GM23338 (cell line): ENCODE measurements at regions not wholly inside any gene's neighbourhood (a gene's known extent, or its start where the extent isn't known, plus 50 kb on each side); places are given as distances from the start of the nearest gene placed in this dataset.

Experiments used
- ATAC-seq: fragments of 200-7000 bp; cut with Tn5 transposase; 3 replicates; pipeline ENCODE4 v1.9.1; 2020
- DNase-seq: peaks from one replicate; pipeline ENCODE4 v3.0.0-alpha.2; 2015; ENCODE audit warnings: low spot score
- H2AFZ ChIP-seq: fragments of 200-600 bp; sonication (generic); 2 replicates; pipeline ENCODE4 v1.8.0; 2016; ENCODE audit warnings: antibody characterized with exemption, mild to moderate bottlenecking, moderate library complexity
- H3F3A ChIP-seq: fragments of 200-600 bp; sonication (generic); replicated peaks from 2 replicates; pipeline ENCODE4 v1.8.0; 2017; ENCODE audit warnings: antibody characterized with exemption, mixed run types, low read depth
- H3K27ac ChIP-seq: fragments of 200-600 bp; sonication (generic); 2 replicates; pipeline ENCODE4 v1.6.1; 2016; ENCODE audit warnings: low read depth
- H3K27me3 ChIP-seq: fragments of 200-600 bp; sonication (generic); 2 replicates; pipeline ENCODE4 v1.8.0; 2016; ENCODE audit warnings: mild to moderate bottlenecking, mixed run types, moderate library complexity; ENCODE audit not compliant: insufficient read depth
- H3K36me3 ChIP-seq: fragments of 200-600 bp; sonication (generic); 2 replicates; pipeline ENCODE4 v1.8.0; 2016; ENCODE audit warnings: mild to moderate bottlenecking; ENCODE audit not compliant: insufficient read depth
- H3K4me1 ChIP-seq: fragments of 200-600 bp; sonication (generic); 2 replicates; pipeline ENCODE4 v1.8.0; 2016; ENCODE audit warnings: mild to moderate bottlenecking, moderate library complexity; ENCODE audit not compliant: insufficient read depth
- H3K4me2 ChIP-seq: fragments of 200-600 bp; sonication (generic); 2 replicates; pipeline ENCODE4 v1.7.1; 2017; ENCODE audit warnings: mixed run types
- H3K4me3 ChIP-seq: fragments of 200-600 bp; sonication (generic); 2 replicates; pipeline ENCODE4 v1.6.1; 2016; ENCODE audit warnings: mixed run types
- H3K79me2 ChIP-seq: fragments of 200-600 bp; sonication (generic); replicated peaks from 2 replicates; pipeline ENCODE4 v1.8.0; 2017; ENCODE audit warnings: mild to moderate bottlenecking; ENCODE audit not compliant: insufficient read depth
- H3K9me2 ChIP-seq: fragments of 200-600 bp; sonication (generic); 2 replicates; pipeline ENCODE4 v1.8.0; 2017; ENCODE audit not compliant: insufficient read depth
- H4K20me1 ChIP-seq: fragments of 200-600 bp; sonication (generic); replicated peaks from 2 replicates; pipeline ENCODE4 v1.8.0; 2017; ENCODE audit warnings: mild to moderate bottlenecking; ENCODE audit not compliant: insufficient read depth
- H3K27ac Mint-ChIP-seq: 2 replicates; pipeline ENCODE4 v1.8.0; 2020; ENCODE audit warnings: inconsistent platforms, mild to moderate bottlenecking, moderate library complexity, mixed read lengths
- H3K27me3 Mint-ChIP-seq: 3 replicates; pipeline ENCODE4 v1.8.0; 2022; ENCODE audit warnings: low read depth, mild to moderate bottlenecking, moderate library complexity, mixed read lengths, inconsistent platforms; ENCODE audit not compliant: insufficient read depth, poor library complexity
- H3K36me3 Mint-ChIP-seq: 3 replicates; pipeline ENCODE4 v1.8.0; 2021; ENCODE audit warnings: low read depth, mild to moderate bottlenecking, inconsistent platforms, moderate library complexity, mixed read lengths
- H3K4me1 Mint-ChIP-seq: 3 replicates; pipeline ENCODE4 v1.8.0; 2020; ENCODE audit warnings: mild to moderate bottlenecking, inconsistent platforms, mixed read lengths
- H3K4me3 Mint-ChIP-seq: 3 replicates; pipeline ENCODE4 v1.8.0; 2021; ENCODE audit warnings: moderate library complexity, mild to moderate bottlenecking, inconsistent platforms, mixed read lengths
- H3K9me3 Mint-ChIP-seq: 3 replicates; pipeline ENCODE4 v1.8.0; 2020; ENCODE audit warnings: moderate library complexity, mild to moderate bottlenecking, inconsistent platforms, mixed read lengths
- CREB1 ChIP-seq: fragments of 250-450 bp; sonication (Bioruptor Pico); IDR thresholded peaks from 2 replicates; pipeline ENCODE4 v1.5.0; 2020; ENCODE audit warnings: low read depth, mild to moderate bottlenecking, moderate library complexity
- CTCF ChIP-seq, 2 experiments: fragments of 200-600 bp in 1 of 2; sonication (generic) in 1 of 2; conservative IDR thresholded peaks; 2 replicates each; pipeline versions ENCODE4 v1.5.1 to v1.6.1; 2016 to 2017; ENCODE audit warnings: antibody characterized with exemption in 2 of 2, low read depth in 2 of 2, mild to moderate bottlenecking in 2 of 2, moderate library complexity in 1 of 2
- ETS1 ChIP-seq: IDR thresholded peaks from 2 replicates; pipeline ENCODE4 v1.6.1; 2016; ENCODE audit warnings: antibody characterized with exemption
- EZH2 ChIP-seq: fragments of 200-600 bp; sonication (generic); IDR thresholded peaks from one replicate; pipeline ENCODE4 v1.8.0; 2017; ENCODE audit warnings: antibody characterized with exemption, mild to moderate bottlenecking, low read depth; ENCODE audit not compliant: unreplicated experiment
- EZH2phosphoT487 ChIP-seq: fragments of 200-600 bp; sonication (generic); IDR thresholded peaks from one replicate; pipeline ENCODE4 v1.8.1; 2018; ENCODE audit warnings: antibody characterized with exemption; ENCODE audit not compliant: unreplicated experiment
- JUNB ChIP-seq: IDR thresholded peaks from one replicate; pipeline ENCODE4 v1.6.1; 2016; ENCODE audit warnings: antibody characterized with exemption; ENCODE audit not compliant: unreplicated experiment
- NANOG ChIP-seq: IDR thresholded peaks from 2 replicates; pipeline ENCODE4 v1.6.1; 2016; ENCODE audit warnings: antibody characterized with exemption, borderline replicate concordance
- POLR2AphosphoS5 ChIP-seq: IDR thresholded peaks from 2 replicates; pipeline ENCODE4 v1.6.1; 2016; ENCODE audit warnings: antibody characterized with exemption, low read depth
- REST ChIP-seq: IDR thresholded peaks from one replicate; pipeline ENCODE4 v1.6.1; 2018; ENCODE audit warnings: antibody characterized with exemption; ENCODE audit not compliant: unreplicated experiment
- STAT1 ChIP-seq: IDR thresholded peaks from one replicate; pipeline ENCODE4 v1.6.1; 2016; ENCODE audit warnings: antibody characterized with exemption; ENCODE audit not compliant: unreplicated experiment
- ZNF114 ChIP-seq: fragments of 250-450 bp; sonication (Bioruptor Pico); IDR thresholded peaks from 2 replicates; pipeline ENCODE4 v1.5.0; 2020; ENCODE audit warnings: mild to moderate bottlenecking, moderate library complexity
- ZNF331 ChIP-seq: fragments of 250-450 bp; sonication (Bioruptor Pico); IDR thresholded peaks from 2 replicates; pipeline ENCODE4 v1.5.0; 2020; ENCODE audit warnings: low read depth, mild to moderate bottlenecking, moderate library complexity
- ZNF462 ChIP-seq: fragments of 250-450 bp; sonication (Bioruptor Pico); IDR thresholded peaks from 2 replicates; pipeline ENCODE4 v1.5.0; 2020; ENCODE audit warnings: mild to moderate bottlenecking, moderate library complexity

- DNase-seq (no peak), ATAC-seq (no peak)
- Histone ChIP-seq H3K4me1 (peaks cover 22% of the 10 kb centered on the region), H3K36me3 (no peaks in the 10 kb centered on the region), H4K20me1 (no peaks in the 10 kb centered on the region), H3K9me2 (peaks cover 4% of the 10 kb centered on the region; the same call in 1 of the 2 replicates), H2AFZ (no peak overlapping the region), H3K27me3 (no peaks in the 10 kb centered on the region), H3K27ac (peak overlapping the region; percentile 92), H3K4me2 (peak overlapping the region; percentile 56), H3K79me2 (no peaks in the 10 kb centered on the region), H3F3A (no peaks in the 10 kb centered on the region), H3K4me3 (no peak overlapping the region)
- H3K36me3 Mint-ChIP-seq: no peaks in the 10 kb centered on the region; the same call in 1 of the 3 replicates
- TF ChIP-seq EZH2 (no peak), CTCF (conservative IDR thresholded peaks at IDR 0.05; ENCODE audit: low read depth in 2 of 2) (no peak), ETS1 (no peak), ZNF114 (CRISPR knock-in tag) (no peak), REST (no peak), CREB1 (no peak), EZH2phosphoT487 (no peak), POLR2AphosphoS5 (no peak), ZNF462 (CRISPR knock-in tag) (no peak), ZNF331 (CRISPR knock-in tag) (no peak), JUNB (no peak), NANOG (no peak), STAT1 (no peak)
- H3K4me3 Mint-ChIP-seq: no peak overlapping the region
- H3K9me3 Mint-ChIP-seq: peaks cover 6% of the 10 kb centered on the region; the same call in 2 of the 3 replicates
- peaks cover 47% of the 10 kb centered on the region for H3K4me1 Mint-ChIP-seq
- peaks cover 10% of the 10 kb centered on the region for H3K27me3 Mint-ChIP-seq
- H3K27ac Mint-ChIP-seq: peak overlapping the region; percentile 93
These were observed 788.3 kb downstream of the UQCRFS1 start for GRCh38 chr19:28424662-28425045.
